IMR-90 (cell line): ENCODE measurements at regions not wholly inside any gene's neighbourhood (a gene's known extent, or its start where the extent isn't known, plus 50 kb on each side); places are given as distances from the start of the nearest gene placed in this dataset.

ENCODE experiments used
- CEBPB ChIP-seq: IDR thresholded peaks from 2 replicates; pipeline ENCODE4 v1.6.1; 2012; ENCODE audit warnings: low read depth, low read length, improper control_type of control experiment
- CTCF ChIP-seq: conservative IDR thresholded peaks from 2 replicates; pipeline ENCODE4 v1.5.1; 2012; ENCODE audit warnings: mild to moderate bottlenecking, low read depth, low read length, improper control_type of control experiment
- RAD21 ChIP-seq: IDR thresholded peaks from 2 replicates; pipeline ENCODE4 v1.6.1; 2012; ENCODE audit warnings: low read length, improper control_type of control experiment
- TF ChIP-seq, protein P1 (sequence below): fragments of 150-350 bp; IDR thresholded peaks from 2 replicates; pipeline ENCODE4 v1.6.1; 2017; ENCODE audit warnings: mild to moderate bottlenecking, antibody characterized with exemption, low read length, low read depth

DNA sequence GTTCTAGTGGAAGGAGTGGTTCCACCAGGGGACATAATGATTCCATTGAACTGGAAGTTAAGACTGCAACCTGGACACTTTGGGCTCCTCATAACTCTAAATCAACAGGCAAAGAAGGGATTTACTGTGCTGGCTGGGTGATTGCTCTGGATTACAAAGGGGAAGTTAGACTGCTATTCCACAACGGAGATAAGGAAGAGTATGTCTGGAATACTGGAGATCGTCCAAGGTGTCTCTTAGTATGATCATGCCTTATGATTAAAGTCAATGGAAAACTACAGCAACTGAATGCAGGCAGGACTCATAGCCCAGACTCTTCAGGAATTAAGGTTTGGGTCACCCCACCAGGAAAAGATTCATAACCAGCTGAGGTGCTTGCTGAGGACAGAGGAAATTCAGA lies 310.6 kb upstream of the MGMT start:
- TF ChIP-seq CTCF, result no peak
- TF ChIP-seq, protein P1, sequence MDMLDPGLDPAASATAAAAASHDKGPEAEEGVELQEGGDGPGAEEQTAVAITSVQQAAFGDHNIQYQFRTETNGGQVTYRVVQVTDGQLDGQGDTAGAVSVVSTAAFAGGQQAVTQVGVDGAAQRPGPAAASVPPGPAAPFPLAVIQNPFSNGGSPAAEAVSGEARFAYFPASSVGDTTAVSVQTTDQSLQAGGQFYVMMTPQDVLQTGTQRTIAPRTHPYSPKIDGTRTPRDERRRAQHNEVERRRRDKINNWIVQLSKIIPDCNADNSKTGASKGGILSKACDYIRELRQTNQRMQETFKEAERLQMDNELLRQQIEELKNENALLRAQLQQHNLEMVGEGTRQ, result no peak
- no peak for TF ChIP-seq CEBPB
- TF ChIP-seq RAD21, result no peak
